WI38 (cell line): ENCODE measurements at regions not wholly inside any gene's neighbourhood (a gene's known extent, or its start where the extent isn't known, plus 50 kb on each side); places are given as distances from the start of the nearest gene placed in this dataset.
A peak's percentile ranks its signal among the peaks of the same experiment; 100 is the strongest.

ENCODE experiments used
- H3K4me3 ChIP-seq: 2 replicates; pipeline ENCODE4 v1.5.1; 2011; ENCODE audit warnings: low read depth, mild to moderate bottlenecking, control low read depth, low read length
- TF ChIP-seq, protein P1 (sequence below): IDR thresholded peaks from 2 replicates; pipeline ENCODE4 v1.5.1; 2012; ENCODE audit warnings: low read depth, mild to moderate bottlenecking, control low read depth, low read length

DNA sequence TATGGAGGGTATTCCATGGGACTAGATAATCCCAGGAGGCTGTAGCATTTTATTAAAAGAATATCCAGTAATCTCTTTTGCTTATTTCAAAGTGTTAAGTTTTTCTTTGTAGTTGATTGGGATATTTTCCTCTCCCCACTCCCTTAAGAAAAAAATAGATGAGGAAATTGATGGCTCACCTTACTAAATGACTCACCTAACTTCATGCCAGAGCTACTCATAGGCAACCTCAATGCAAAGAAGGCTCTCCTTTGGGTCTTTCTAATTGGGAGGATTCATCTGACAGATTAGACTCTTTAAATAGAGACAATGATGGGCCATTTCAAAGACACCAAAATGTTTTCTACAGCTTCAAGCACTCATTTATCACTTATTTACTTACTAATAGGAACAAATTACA, 528.5 kb upstream of the BTBD3 start:
- H3K4me3 ChIP-seq = no peak overlapping the region
- TF ChIP-seq, protein P1, sequence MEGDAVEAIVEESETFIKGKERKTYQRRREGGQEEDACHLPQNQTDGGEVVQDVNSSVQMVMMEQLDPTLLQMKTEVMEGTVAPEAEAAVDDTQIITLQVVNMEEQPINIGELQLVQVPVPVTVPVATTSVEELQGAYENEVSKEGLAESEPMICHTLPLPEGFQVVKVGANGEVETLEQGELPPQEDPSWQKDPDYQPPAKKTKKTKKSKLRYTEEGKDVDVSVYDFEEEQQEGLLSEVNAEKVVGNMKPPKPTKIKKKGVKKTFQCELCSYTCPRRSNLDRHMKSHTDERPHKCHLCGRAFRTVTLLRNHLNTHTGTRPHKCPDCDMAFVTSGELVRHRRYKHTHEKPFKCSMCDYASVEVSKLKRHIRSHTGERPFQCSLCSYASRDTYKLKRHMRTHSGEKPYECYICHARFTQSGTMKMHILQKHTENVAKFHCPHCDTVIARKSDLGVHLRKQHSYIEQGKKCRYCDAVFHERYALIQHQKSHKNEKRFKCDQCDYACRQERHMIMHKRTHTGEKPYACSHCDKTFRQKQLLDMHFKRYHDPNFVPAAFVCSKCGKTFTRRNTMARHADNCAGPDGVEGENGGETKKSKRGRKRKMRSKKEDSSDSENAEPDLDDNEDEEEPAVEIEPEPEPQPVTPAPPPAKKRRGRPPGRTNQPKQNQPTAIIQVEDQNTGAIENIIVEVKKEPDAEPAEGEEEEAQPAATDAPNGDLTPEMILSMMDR = no peak

DNA sequence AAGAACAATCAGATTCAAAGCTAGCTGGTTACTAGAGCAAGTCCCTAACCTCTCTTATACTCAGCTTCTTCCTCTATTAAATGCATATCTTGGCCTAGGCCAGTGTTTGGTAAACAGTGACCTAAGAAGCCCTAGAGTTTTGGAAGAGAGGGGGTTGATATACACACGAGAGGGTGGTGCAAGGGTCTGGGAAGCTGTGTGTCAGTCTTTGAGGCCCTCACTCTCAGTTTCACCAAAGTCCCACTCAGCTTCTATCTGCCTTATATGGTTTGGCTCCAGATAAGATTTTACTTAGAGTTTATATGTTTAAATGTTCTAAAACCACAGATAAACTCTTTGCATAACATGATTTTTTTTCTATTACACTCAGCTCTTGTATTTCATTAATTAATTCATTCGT, 526.1 kb upstream of the BTBD3 start:
- TF ChIP-seq, protein P1 = no peak
- no peak overlapping the region for H3K4me3 ChIP-seq

DNA sequence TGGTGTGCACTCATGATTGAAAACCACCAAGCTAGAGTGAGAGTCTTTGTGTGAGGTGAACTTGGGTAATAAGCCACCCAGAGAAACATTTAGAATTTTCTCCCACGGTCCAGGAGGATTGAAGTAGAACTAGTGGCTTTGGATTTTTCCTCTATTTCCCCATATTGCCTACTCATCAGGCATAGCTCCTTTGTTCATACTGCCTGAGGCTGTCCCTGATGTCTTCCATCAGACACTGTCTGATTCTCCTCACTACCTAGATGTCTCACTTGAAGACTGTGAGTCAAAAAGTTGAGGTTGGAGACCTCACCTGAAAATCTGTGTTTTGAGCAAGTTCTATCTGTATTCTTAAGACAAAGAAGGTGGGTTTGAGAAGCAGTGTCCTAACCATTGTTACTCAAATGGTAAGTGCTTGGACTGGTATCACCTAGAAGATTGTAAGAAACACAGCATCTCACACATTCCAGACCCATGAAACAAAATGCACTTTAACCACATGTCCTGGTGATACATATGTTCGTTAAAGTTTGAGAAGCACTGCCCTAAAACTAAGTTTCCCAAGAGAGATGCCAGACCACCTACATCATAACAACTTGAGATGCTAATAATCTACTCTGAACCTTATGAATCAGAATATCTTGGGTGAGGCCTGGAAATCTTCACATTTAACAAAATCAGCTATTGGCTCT, 523.4 kb upstream of the BTBD3 start:
- H3K4me3 ChIP-seq = no peak overlapping the region
- TF ChIP-seq, protein P1 = no peak

DNA sequence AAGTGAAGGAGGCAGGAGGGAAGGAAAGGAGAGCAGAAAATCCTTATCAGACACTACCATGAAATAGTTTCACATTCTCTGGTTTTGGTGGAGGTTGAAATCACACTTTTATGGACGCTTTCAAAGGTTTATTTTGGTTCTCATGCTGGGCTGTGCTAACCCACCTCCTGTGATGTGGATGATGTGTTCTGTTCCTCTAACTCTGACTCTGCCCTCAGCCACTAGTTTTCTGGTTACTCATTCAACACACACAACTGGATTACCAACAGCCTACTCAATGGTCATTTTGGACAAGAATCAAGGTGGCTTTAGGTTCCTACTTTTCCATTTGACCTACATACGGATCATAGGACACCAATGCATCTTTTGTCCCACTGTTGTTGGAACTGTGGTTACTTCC, 522.1 kb upstream of the BTBD3 start:
- H3K4me3 ChIP-seq = no peak overlapping the region
- TF ChIP-seq, protein P1 = no peak

DNA sequence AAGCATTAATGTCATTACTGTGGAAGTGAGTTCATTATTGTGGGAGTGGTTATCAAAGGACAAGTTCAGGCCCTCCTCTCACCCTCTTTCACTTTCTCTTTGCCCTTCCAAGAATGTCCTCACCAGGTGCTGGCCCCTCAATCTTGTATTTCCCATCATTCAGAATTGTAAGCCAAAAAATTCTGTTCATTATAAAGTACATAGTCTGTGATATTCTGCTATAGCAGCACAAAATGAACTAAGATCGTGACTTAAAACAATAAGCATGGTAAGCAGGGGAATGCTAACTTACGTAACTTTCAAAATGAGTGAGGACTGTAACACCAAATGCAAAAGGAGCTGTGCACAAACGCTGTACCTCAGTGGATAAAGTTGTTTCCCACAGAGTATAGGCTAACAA, 515.7 kb upstream of the BTBD3 start:
- H3K4me3 ChIP-seq = peak overlapping the region; percentile 47
- TF ChIP-seq, protein P1 = no peak

DNA sequence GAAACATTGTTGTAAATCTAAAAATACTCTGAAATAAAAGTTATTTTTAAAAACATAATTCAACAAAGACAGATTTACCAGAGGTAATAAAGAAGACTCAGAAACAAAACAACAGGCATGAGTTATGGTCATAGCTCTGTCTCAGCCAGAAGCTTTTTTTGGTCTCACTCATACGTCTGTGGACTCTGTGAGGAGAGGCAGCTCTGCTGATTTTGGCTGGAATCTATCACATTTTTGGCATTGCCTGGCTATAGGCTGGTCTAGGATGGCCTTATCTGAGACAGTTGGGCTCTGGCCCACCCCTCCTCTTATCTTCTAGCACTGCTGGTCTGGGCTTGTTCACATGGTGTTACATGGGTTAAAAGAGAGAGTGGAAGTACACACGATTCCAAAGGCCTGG, 514.0 kb upstream of the BTBD3 start:
- no peak overlapping the region for H3K4me3 ChIP-seq
- TF ChIP-seq, protein P1 = no peak

DNA sequence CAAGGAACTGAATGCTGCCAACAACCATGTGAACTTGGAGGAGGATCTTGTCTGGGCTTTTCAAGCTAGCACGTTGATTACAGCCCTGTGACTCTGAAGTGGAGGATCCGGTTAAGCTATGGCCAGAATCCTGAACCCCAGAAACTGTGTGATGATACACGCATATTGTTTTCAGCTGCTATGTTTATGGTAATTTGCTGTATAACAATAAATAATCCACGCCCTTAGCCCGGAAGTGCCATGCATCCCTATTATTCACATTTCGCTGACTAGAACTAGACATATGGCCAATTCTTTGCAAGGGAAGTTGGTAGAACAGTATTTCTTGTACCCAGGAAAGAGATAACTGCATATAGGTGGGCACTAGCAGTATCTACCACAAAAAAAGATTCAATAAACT, 510.8 kb upstream of the BTBD3 start:
- TF ChIP-seq, protein P1 = no peak
- H3K4me3 ChIP-seq = no peak overlapping the region
